HCT116 (cell line): ENCODE measurements at regions not wholly inside any gene's neighbourhood (a gene's known extent, or its start where the extent isn't known, plus 50 kb on each side); places are given as distances from the start of the nearest gene placed in this dataset.
A peak's percentile ranks its signal among the peaks of the same experiment; 100 is the strongest.

Experiments used
- ATAC-seq: fragments of 200-7000 bp; cut with Tn5 transposase; 2 replicates; pipeline ENCODE4 v1.9.1; 2020; ENCODE audit warnings: mild to moderate bottlenecking, moderate library complexity
- BruUV-seq: library from RNA; stranded (reverse); fragments of 400-500 nt; replicated peaks from 2 replicates; lab custom pipeline; 2021; lab: Mats Ljungman, UMichigan
- CTCF ChIA-PET: fragments of 300-600 bp; sonication (Branson Sonifier 250); formaldehyde crosslinking; loops from one replicate; lab custom pipeline; 2021; ENCODE audit warnings: antibody characterized with exemption; lab: Charles Lee
- POLR2A ChIA-PET: fragments of 300-600, 350-600 bp; sonication (Branson Sonifier 250); formaldehyde crosslinking; loops from one replicate; lab custom pipeline; 2021; ENCODE audit warnings: antibody characterized with exemption; lab: Charles Lee
- RAD21 ChIA-PET, 2 experiments: fragments of 300-600 bp; sonication (Branson Sonifier 250); formaldehyde crosslinking; loops; one replicate each; lab custom pipeline; 2023; ENCODE audit warnings: low total read pairs in 2 of 2; ENCODE audit not compliant: uncharacterized antibody in 2 of 2, unreplicated experiment in 2 of 2, low non-redundant PET in 1 of 2; lab: Charles Lee
- DNase-seq: peaks from one replicate; pipeline ENCODE4 v3.0.0-alpha.2; 2010; ENCODE audit warnings: low read depth, low spot score
- H2AFZ ChIP-seq: fragments of 200-600 bp; shearing (Covaris generic), sonication (generic); 2 replicates; pipeline ENCODE4 v1.6.1; 2017; ENCODE audit warnings: low read depth, mixed run types, mixed read lengths, antibody characterized with exemption, low read length; ENCODE audit not compliant: poor library complexity, severe bottlenecking
- H3K27ac ChIP-seq: 2 replicates; pipeline ENCODE4 v1.5.1; 2012; ENCODE audit warnings: low read depth, low read length
- H3K27me3 ChIP-seq: fragments of 200-600 bp; sonication (generic); 2 replicates; pipeline ENCODE4 v1.6.1; 2016; ENCODE audit warnings: mixed run types, low read length, mixed read lengths; ENCODE audit not compliant: insufficient read depth
- H3K36me3 ChIP-seq, 2 experiments: fragments of 200-500 bp in 1 of 2; fragments of 200-600 bp in 1 of 2; sonication (Bioruptor generic) in 1 of 2; sonication (generic) in 1 of 2; 2 replicates each; pipeline versions ENCODE4 v1.5.1 to v1.6.1; 2014 to 2016; ENCODE audit warnings: low read length in 2 of 2, inconsistent platforms in 1 of 2, mixed read lengths in 1 of 2, mixed run types in 1 of 2; ENCODE audit not compliant: insufficient read depth in 2 of 2, control insufficient read depth in 1 of 2
- H3K4me1 ChIP-seq, 2 experiments: fragments of 200-600 bp in 1 of 2; sonication (generic) in 1 of 2; 2 replicates each; pipeline versions ENCODE4 v1.5.1 to v1.6.1; 2012 to 2017; ENCODE audit warnings: low read length in 2 of 2, inconsistent platforms in 1 of 2, mild to moderate bottlenecking in 1 of 2, mixed read lengths in 1 of 2, mixed run types in 1 of 2, moderate library complexity in 1 of 2; ENCODE audit not compliant: insufficient read depth in 2 of 2, control insufficient read depth in 1 of 2
- H3K4me2 ChIP-seq: fragments of 200-600 bp; sonication (generic); 2 replicates; pipeline ENCODE4 v1.6.1; 2017; ENCODE audit warnings: mixed run types, low read length, mixed read lengths
- H3K4me3 ChIP-seq, 2 experiments: fragments of 200-600 bp in 1 of 2; sonication (generic) in 1 of 2; replicated peaks in 1 of 2; 2 replicates each; pipeline ENCODE4 v1.5.1; 2011 to 2016; ENCODE audit warnings: low read length in 2 of 2, control low read depth in 1 of 2, low read depth in 1 of 2, mild to moderate bottlenecking in 1 of 2, mixed read lengths in 1 of 2, mixed run types in 1 of 2
- H3K79me2 ChIP-seq: fragments of 200-600 bp; sonication (generic); 2 replicates; pipeline ENCODE4 v1.6.1; 2017; ENCODE audit warnings: mild to moderate bottlenecking, mixed run types, low read length, moderate library complexity, mixed read lengths; ENCODE audit not compliant: insufficient read depth
- H3K9ac ChIP-seq: fragments of 200-600 bp; sonication (generic); 2 replicates; pipeline ENCODE4 v1.6.1; 2016; ENCODE audit warnings: low read length, mixed read lengths
- H3K9me2 ChIP-seq: fragments of 200-600 bp; sonication (generic), shearing (Covaris generic); 2 replicates; pipeline ENCODE4 v1.6.1; 2017; ENCODE audit warnings: mixed run types, mild to moderate bottlenecking, moderate library complexity; ENCODE audit not compliant: insufficient read depth
- H3K9me3 ChIP-seq, 2 experiments: fragments of 200-500 bp in 1 of 2; fragments of 200-600 bp in 1 of 2; sonication (Bioruptor generic) in 1 of 2; sonication (generic) in 1 of 2; 2 replicates each; pipeline ENCODE4 v1.6.1; 2014 to 2017; ENCODE audit warnings: low read length in 2 of 2, mixed read lengths in 2 of 2, inconsistent platforms in 1 of 2, low read depth in 1 of 2, mild to moderate bottlenecking in 1 of 2, mixed run types in 1 of 2, moderate library complexity in 1 of 2; ENCODE audit not compliant: control insufficient read depth in 1 of 2, insufficient read depth in 1 of 2
- H4K20me1 ChIP-seq: fragments of 200-600 bp; sonication (generic), shearing (Covaris generic); 2 replicates; pipeline ENCODE4 v1.6.1; 2017; ENCODE audit warnings: mixed run types, mild to moderate bottlenecking, moderate library complexity; ENCODE audit not compliant: insufficient read depth
- CBX3 ChIP-seq: IDR thresholded peaks from 2 replicates; pipeline ENCODE4 v1.6.1; 2012; ENCODE audit warnings: low read depth
- CEBPB ChIP-seq: IDR thresholded peaks from 2 replicates; pipeline ENCODE4 v1.6.1; 2012; ENCODE audit warnings: low read depth
- EGR1 ChIP-seq: IDR thresholded peaks from 2 replicates; pipeline ENCODE4 v1.6.1; 2012; ENCODE audit warnings: low read depth
- ELF1 ChIP-seq: IDR thresholded peaks from 2 replicates; pipeline ENCODE4 v1.6.1; 2012; ENCODE audit warnings: low read depth, borderline replicate concordance
- EZH2 ChIP-seq: fragments of 200-600 bp; sonication (generic); IDR thresholded peaks from 2 replicates; pipeline ENCODE4 v1.6.1; 2017; ENCODE audit warnings: antibody characterized with exemption, mixed run types
- EZH2phosphoT487 ChIP-seq: fragments of 200-600 bp; IDR thresholded peaks from 2 replicates; pipeline ENCODE4 v1.6.1; 2018; ENCODE audit warnings: antibody characterized with exemption, borderline replicate concordance
- POLR2AphosphoS5 ChIP-seq: IDR thresholded peaks from 2 replicates; pipeline ENCODE4 v1.6.1; 2011; ENCODE audit warnings: mild to moderate bottlenecking, low read depth, low read length, moderate library complexity
- SIN3A ChIP-seq: IDR thresholded peaks from 2 replicates; pipeline ENCODE4 v1.6.1; 2012; ENCODE audit warnings: low read depth
- TCF7L2 ChIP-seq: IDR thresholded peaks from 2 replicates; pipeline ENCODE4 v1.7.0; 2011; ENCODE audit warnings: borderline replicate concordance, inconsistent platforms; ENCODE audit not compliant: insufficient read depth, insufficient read length; ENCODE audit errors: extremely low read depth
- ZFX ChIP-seq: fragments of 450-650 bp; IDR thresholded peaks from 2 replicates; pipeline ENCODE4 v1.6.1; 2017
- intact Hi-C: fragments of 100-400 bp; cut with micrococcal nuclease; formaldehyde crosslinking; loops from 2 replicates; pipeline ENCODE4 v1.10.0; 2022
- TF ChIP-seq, protein P1 (sequence below), 3 experiments: fragments of 200-600 bp in 1 of 3; sonication (generic) in 1 of 3; IDR thresholded peaks in 2 of 3; conservative IDR thresholded peaks in 1 of 3; 2 replicates each; pipeline ENCODE4 v1.5.1; 2012 to 2017; ENCODE audit warnings: low read depth in 2 of 3, low read length in 2 of 3, antibody characterized with exemption in 1 of 3, borderline replicate concordance in 1 of 3, control low read depth in 1 of 3, mild to moderate bottlenecking in 1 of 3, mixed read lengths in 1 of 3, mixed run types in 1 of 3, moderate library complexity in 1 of 3; ENCODE audit not compliant: insufficient read depth in 1 of 3
- TF ChIP-seq, protein P2 (sequence below): IDR thresholded peaks from 2 replicates; pipeline ENCODE4 v1.6.1; 2012; ENCODE audit warnings: low read depth
- TF ChIP-seq, protein P3 (sequence below): IDR thresholded peaks from 2 replicates; pipeline ENCODE4 v1.6.1; 2012

- TF ChIP-seq, protein P1, sequence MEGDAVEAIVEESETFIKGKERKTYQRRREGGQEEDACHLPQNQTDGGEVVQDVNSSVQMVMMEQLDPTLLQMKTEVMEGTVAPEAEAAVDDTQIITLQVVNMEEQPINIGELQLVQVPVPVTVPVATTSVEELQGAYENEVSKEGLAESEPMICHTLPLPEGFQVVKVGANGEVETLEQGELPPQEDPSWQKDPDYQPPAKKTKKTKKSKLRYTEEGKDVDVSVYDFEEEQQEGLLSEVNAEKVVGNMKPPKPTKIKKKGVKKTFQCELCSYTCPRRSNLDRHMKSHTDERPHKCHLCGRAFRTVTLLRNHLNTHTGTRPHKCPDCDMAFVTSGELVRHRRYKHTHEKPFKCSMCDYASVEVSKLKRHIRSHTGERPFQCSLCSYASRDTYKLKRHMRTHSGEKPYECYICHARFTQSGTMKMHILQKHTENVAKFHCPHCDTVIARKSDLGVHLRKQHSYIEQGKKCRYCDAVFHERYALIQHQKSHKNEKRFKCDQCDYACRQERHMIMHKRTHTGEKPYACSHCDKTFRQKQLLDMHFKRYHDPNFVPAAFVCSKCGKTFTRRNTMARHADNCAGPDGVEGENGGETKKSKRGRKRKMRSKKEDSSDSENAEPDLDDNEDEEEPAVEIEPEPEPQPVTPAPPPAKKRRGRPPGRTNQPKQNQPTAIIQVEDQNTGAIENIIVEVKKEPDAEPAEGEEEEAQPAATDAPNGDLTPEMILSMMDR (IDR thresholded peaks at IDR 0.05 in 2 of 3, conservative IDR thresholded peaks at IDR 0.05 in 1 of 3; ENCODE audit: borderline replicate concordance in 1 of 3, insufficient read depth in 1 of 3, low read depth in 2 of 3, low read length in 2 of 3): peak in 1 of 3 experiments; percentile 19; a peak in 1 of 6 replicates
- TF ChIP-seq POLR2AphosphoS5: peak; percentile 64
These were observed 129.6 kb upstream of the SLC1A4 start (continued) for GRCh38 chr2:64859312-64860212.

GRCh38 chr2:64860276-64860885 is 128.8 kb upstream of the SLC1A4 start:
- H2AFZ ChIP-seq: no peak overlapping the region
- intact Hi-C loops: no loop called here
- no peaks in the 10 kb centered on the region for H3K27me3 ChIP-seq
- H3K9me2 ChIP-seq: no peaks in the 10 kb centered on the region
- POLR2A ChIA-PET: interaction anchor here (1.6 to 3.3 kb wide), 5 partner anchors 19 to 209 kb away, joined by 3 to 47 read pairs (median 13); partner anchors contain the start of gene SERTAD2
- ATAC-seq: no peak
- H3K4me2 ChIP-seq: peak overlapping the region; percentile 72
- peak overlapping the region; percentile 97 for H3K27ac ChIP-seq
- no peaks in the 10 kb centered on the region for H4K20me1 ChIP-seq
- H3K9me3 ChIP-seq: peaks cover 0 to 11% of the 10 kb centered on the region in 2 experiments; a peak in 1 of 4 replicates
- RAD21 ChIA-PET: interaction anchor here in 1 of 2 experiments (1.8 kb wide), 1 partner anchor 21 kb away, joined by 7 read pairs; no protein-coding TSS in a partner anchor
- H3K36me3 ChIP-seq: no peaks in the 10 kb centered on the region
- CTCF ChIA-PET: interaction anchor here (1.7 to 2.9 kb wide), 5 partner anchors 29 to 337 kb away, joined by 5 to 16 read pairs (median 7); partner anchors contain the start of genes AFTPH and SERTAD2
- H3K4me1 ChIP-seq: peaks cover 41 to 83% of the 10 kb centered on the region in 2 experiments
- H3K79me2 ChIP-seq: no peaks in the 10 kb centered on the region
- H3K4me3 ChIP-seq: peak overlapping the region; percentile 27 to 47
- DNase-seq: no peak
- BruUV-seq: TSS peak; percentile 97
- H3K9ac ChIP-seq: peak overlapping the region; percentile 67
- TF ChIP-seq TCF7L2 (no peak), EGR1 (no peak), ELF1 (no peak), SIN3A (no peak), CEBPB (no peak), ZFX (no peak), CBX3 (no peak), EZH2 (no peak), POLR2AphosphoS5 (no peak; the same call in 1 of the 2 replicates), EZH2phosphoT487 (no peak)
- TF ChIP-seq, protein P2, sequence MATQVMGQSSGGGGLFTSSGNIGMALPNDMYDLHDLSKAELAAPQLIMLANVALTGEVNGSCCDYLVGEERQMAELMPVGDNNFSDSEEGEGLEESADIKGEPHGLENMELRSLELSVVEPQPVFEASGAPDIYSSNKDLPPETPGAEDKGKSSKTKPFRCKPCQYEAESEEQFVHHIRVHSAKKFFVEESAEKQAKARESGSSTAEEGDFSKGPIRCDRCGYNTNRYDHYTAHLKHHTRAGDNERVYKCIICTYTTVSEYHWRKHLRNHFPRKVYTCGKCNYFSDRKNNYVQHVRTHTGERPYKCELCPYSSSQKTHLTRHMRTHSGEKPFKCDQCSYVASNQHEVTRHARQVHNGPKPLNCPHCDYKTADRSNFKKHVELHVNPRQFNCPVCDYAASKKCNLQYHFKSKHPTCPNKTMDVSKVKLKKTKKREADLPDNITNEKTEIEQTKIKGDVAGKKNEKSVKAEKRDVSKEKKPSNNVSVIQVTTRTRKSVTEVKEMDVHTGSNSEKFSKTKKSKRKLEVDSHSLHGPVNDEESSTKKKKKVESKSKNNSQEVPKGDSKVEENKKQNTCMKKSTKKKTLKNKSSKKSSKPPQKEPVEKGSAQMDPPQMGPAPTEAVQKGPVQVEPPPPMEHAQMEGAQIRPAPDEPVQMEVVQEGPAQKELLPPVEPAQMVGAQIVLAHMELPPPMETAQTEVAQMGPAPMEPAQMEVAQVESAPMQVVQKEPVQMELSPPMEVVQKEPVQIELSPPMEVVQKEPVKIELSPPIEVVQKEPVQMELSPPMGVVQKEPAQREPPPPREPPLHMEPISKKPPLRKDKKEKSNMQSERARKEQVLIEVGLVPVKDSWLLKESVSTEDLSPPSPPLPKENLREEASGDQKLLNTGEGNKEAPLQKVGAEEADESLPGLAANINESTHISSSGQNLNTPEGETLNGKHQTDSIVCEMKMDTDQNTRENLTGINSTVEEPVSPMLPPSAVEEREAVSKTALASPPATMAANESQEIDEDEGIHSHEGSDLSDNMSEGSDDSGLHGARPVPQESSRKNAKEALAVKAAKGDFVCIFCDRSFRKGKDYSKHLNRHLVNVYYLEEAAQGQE: no peak
- TF ChIP-seq, protein P1 (IDR thresholded peaks at IDR 0.05 in 2 of 3, conservative IDR thresholded peaks at IDR 0.05 in 1 of 3; ENCODE audit: borderline replicate concordance in 1 of 3, insufficient read depth in 1 of 3, low read depth in 2 of 3, low read length in 2 of 3): no peak
- TF ChIP-seq, protein P3, sequence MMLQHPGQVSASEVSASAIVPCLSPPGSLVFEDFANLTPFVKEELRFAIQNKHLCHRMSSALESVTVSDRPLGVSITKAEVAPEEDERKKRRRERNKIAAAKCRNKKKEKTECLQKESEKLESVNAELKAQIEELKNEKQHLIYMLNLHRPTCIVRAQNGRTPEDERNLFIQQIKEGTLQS: no peak
